ENCODE measurements at regions not wholly inside any gene's neighbourhood (a gene's known extent, or its start where the extent isn't known, plus 50 kb on each side); places are given as distances from the start of the nearest gene placed in this dataset.

DNA sequence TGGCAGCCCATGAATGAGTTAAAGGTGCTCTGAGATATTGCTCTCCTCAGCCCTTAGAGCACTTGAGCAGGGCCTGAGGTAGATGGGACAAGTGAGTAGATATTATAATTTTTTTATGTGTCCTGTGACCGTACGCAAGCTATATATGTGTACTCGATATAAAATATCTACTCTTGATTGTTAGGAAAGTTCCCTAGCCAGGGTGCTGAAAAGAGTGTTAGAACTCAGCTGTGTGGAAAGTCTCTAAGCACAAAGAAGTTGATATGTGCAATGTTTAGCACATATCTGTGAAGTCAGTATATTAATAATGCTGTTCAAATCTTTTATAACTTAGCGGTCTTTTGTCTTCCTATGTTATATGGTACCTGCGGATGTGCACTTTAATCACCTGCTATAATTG, 114.6 kb upstream of the PLD5 start:
- no peak for FAIRE-seq
- POLR2A ChIA-PET, result no interaction called here

More for the DNA sequence above, 114.6 kb upstream of the PLD5 start:
- DNase-seq (ENCODE audit: extremely low read depth in 1 of 4, low spot score in 3 of 4) (no peak), ATAC-seq (no peak)
- no peaks in the 10 kb centered on the region for H3K79me2 ChIP-seq (ENCODE audit: control insufficient read depth, insufficient read depth, low read length)
- CTCF ChIA-PET (ENCODE audit: low intra/inter-chr PET ratio), result no interaction called here
- H3K36me3 ChIP-seq (ENCODE audit: control insufficient read depth, insufficient read depth, low read length), result no peaks in the 10 kb centered on the region
- no peaks in the 10 kb centered on the region for H4K20me1 ChIP-seq (replicated peaks; ENCODE audit: control insufficient read depth, insufficient read depth, low read length)
- no peaks in the 10 kb centered on the region for H3K4me1 ChIP-seq (replicated peaks in 1 of 2; ENCODE audit: control insufficient read depth in 2 of 2, insufficient read depth in 2 of 2, low read length in 2 of 2)
- no peaks in the 10 kb centered on the region for H3K27me3 ChIP-seq (ENCODE audit: control insufficient read depth in 2 of 2, insufficient read depth in 2 of 2, low read length in 2 of 2)
- in situ Hi-C loops (cut with MboI), result no loop called here
- H3K27ac ChIP-seq (ENCODE audit: extremely low read depth, low read depth, low read length), result no peak overlapping the region
- no peak overlapping the region for H3K4me3 ChIP-seq
- intact Hi-C loops (cut with micrococcal nuclease), result no loop called here
- no peak for TF ChIP-seq ZNF217 (CRISPR knock-in tag; IDR thresholded peaks at IDR 0.05)
- TF ChIP-seq, protein P1, sequence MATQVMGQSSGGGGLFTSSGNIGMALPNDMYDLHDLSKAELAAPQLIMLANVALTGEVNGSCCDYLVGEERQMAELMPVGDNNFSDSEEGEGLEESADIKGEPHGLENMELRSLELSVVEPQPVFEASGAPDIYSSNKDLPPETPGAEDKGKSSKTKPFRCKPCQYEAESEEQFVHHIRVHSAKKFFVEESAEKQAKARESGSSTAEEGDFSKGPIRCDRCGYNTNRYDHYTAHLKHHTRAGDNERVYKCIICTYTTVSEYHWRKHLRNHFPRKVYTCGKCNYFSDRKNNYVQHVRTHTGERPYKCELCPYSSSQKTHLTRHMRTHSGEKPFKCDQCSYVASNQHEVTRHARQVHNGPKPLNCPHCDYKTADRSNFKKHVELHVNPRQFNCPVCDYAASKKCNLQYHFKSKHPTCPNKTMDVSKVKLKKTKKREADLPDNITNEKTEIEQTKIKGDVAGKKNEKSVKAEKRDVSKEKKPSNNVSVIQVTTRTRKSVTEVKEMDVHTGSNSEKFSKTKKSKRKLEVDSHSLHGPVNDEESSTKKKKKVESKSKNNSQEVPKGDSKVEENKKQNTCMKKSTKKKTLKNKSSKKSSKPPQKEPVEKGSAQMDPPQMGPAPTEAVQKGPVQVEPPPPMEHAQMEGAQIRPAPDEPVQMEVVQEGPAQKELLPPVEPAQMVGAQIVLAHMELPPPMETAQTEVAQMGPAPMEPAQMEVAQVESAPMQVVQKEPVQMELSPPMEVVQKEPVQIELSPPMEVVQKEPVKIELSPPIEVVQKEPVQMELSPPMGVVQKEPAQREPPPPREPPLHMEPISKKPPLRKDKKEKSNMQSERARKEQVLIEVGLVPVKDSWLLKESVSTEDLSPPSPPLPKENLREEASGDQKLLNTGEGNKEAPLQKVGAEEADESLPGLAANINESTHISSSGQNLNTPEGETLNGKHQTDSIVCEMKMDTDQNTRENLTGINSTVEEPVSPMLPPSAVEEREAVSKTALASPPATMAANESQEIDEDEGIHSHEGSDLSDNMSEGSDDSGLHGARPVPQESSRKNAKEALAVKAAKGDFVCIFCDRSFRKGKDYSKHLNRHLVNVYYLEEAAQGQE (IDR thresholded peaks at IDR 0.05; ENCODE audit: borderline replicate concordance), result 0 out of 2 replicates have a peak, but pooled peaks have one; percentile 8
- TF ChIP-seq, protein P1 (CRISPR knock-in tag; IDR thresholded peaks at IDR 0.05; ENCODE audit: low read depth), result no peak
- H3K9ac ChIP-seq (ENCODE audit: insufficient read depth in 1 of 2, low read depth in 2 of 2, low read length in 2 of 2), result no peak overlapping the region
- no peaks in the 10 kb centered on the region for H3K9me1 ChIP-seq (ENCODE audit: control insufficient read depth, insufficient read depth, low read length)
- BruUV-seq (replicated peaks), result no TSS peak
- H2AFZ ChIP-seq (ENCODE audit: low read depth, low read length), result no peak overlapping the region
- H3K4me2 ChIP-seq (ENCODE audit: insufficient read depth, low read length), result no peak overlapping the region
- 5% methylated on average over 5 of the region's 5 CpGs for WGBS (ENCODE audit: insufficient coverage, low coverage, missing lambda C conversion rate)
- no peaks in the 10 kb centered on the region; the same call in 1 of the 2 replicates for H3K9me3 ChIP-seq (replicated peaks; ENCODE audit: control insufficient read depth, insufficient read depth, low read depth, low read length)

Data from K562 (cell line).